GM04503 (cell line): ENCODE measurements at regions not wholly inside any gene's neighbourhood (a gene's known extent, or its start where the extent isn't known, plus 50 kb on each side); places are given as distances from the start of the nearest gene placed in this dataset.
"Not testable (repeated sequence)": the region's sequence is repeated elsewhere in the genome, so short reads cannot be mapped to it uniquely, and the experiment has no call there.

Source experiments
- DNase-seq: peaks from one replicate; pipeline ENCODE4 v3.0.0-alpha.2; 2012; ENCODE audit warnings: low read depth

DNA sequence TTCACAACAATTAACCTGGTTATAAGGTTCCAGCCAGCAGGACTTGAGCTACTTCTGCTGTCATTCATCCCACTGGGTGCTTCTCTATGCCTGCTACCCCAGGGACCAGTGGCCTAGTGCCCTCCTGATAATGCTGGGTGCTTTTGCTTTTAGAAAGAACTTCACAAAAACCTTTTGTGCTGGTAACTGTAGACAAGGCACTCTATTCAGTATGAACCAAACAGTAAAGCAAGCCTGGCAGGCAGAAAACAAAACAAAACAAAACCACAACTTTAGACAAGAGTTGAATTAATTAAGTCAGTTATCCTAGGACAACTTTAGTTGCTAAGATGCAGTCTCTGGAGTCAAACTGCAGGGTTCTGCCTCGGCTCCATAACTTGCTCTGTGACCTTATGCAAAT, 61.9 kb upstream of the ADGRL2 start:
- no peak for DNase-seq

DNA sequence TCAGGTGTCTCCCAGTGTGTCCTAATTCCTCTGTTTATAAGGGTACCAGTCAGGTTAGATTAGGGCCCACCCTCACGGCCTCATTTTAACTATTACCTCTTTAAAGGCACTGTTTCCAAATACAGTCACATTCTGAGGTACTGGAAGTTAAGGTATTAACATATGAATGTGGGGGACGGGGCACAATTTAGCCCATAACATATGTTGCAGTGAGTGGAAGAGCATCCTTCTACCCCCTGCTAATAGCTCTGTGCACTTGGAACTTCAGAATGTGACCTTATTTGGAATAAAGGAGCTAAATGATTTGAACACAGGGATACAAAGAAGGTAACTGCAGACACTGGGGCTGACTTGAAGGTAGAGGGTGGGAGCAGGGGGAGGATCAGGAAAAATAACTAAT, 67.3 kb upstream of the ADGRL2 start:
- no peak for DNase-seq

DNA sequence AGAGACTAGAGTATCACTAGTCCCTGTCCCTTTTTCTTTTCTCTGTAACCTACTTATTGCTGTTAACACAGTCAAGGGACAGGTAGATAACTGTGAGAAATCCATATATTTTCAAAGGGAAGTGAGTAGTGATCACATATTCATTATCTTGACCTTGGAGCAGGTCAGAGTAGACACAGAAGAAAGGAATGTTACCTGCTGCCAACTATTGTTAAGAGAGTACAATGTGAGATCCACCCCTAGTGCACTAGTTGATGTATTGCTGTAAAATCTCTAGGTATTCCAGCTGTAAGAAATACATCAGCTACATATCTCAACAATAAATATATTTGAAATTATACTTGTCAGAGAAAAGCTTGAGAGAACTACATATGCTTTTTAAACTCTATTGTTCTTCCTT, 68.7 kb upstream of the ADGRL2 start:
- DNase-seq, result no peak

DNA sequence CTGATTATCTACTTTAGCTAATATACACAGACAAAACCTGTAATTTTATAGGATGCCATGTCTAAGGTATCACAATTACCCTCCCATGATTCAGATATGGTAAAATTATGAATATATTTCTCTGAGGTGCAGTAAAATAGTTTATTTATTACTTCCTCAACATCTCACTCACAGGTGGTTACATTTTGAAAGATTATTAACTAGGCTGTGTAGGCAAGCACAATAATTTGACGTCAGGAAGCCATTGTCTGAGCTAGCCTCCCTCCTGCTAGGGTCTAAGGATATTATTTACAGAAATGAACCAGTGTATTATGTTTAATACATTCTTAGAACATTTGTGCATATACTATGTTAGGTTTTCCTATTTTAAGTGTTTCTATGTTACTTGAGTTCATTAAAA, 69.9 kb upstream of the ADGRL2 start:
- DNase-seq, result no peak

DNA sequence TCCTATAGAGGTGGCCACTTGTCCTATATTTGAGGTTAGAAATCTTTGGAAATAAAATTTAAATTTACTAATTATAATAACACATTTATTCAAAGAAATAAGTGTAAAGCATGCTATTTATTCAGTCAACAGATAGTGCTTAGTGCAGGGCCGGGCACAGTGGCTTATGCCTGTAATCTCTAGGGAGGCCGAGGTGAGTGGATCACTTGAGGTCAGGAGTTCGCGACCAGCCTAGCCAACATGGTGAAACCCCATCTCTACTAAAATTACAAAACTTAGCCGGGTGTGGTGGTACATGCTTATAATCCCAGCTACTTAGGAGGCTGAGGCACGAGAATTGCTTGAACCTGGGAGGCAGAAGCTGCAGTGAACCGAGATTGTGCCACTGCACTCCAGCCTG, 70.4 kb upstream of the ADGRL2 start:
- DNase-seq, result not testable (repeated sequence)

DNA sequence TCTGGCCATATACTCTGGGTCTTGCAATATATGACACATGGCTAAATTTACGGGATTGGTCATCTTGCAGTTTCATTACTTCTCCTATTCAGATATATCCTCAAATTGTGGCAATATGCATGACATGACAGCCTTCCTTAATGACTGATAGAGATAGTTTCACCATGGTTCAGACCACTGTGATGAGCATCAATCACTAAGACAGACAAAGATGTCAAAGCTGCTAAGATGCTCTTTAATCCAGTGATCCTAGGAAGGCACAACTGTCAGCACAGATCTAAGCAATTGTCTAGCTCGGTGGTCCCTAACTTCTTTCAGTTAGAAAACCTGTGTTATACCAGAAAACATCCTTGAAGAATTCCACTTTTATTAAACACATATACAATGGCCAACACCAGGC, 70.9 kb upstream of the ADGRL2 start:
- no peak for DNase-seq

DNA sequence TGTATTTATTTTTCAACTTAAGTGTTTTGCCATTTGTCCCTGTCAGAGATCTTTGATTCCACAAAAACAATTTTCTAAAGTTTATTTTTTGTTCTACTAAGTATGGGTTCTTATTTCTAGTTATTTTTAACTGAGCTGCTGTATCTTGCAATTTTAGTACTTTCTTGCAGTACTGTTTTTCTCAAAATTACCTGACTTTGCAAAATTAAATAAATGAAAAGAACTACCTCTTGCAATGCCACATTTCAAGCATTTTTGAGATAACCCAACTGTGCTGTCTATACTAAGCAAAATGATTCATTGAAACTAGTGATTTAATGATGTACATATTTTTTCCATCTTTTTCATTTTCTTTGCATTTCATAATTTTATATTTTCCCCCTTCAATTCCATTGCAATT, 71.5 kb upstream of the ADGRL2 start:
- no peak for DNase-seq

DNA sequence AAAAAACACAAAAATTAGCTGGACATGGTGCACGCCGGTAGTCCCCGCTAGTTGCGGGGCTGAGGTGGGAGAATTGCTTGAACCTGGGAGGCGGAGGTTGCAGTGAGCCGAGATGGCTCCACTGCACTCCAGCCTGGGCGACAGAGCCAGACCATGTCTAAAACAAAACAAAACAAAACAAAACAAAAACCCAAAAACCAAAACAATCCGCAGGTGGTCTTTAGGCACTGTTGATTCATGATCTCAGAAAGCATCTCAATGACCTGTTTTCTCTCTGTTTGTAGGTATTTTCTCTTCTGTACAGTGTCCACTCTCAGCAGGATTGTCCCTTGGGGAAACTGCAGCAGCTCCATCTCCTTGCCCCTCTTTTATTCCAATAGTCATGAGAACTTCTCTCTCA, 74.9 kb upstream of the ADGRL2 start:
- DNase-seq, result no peak

DNA sequence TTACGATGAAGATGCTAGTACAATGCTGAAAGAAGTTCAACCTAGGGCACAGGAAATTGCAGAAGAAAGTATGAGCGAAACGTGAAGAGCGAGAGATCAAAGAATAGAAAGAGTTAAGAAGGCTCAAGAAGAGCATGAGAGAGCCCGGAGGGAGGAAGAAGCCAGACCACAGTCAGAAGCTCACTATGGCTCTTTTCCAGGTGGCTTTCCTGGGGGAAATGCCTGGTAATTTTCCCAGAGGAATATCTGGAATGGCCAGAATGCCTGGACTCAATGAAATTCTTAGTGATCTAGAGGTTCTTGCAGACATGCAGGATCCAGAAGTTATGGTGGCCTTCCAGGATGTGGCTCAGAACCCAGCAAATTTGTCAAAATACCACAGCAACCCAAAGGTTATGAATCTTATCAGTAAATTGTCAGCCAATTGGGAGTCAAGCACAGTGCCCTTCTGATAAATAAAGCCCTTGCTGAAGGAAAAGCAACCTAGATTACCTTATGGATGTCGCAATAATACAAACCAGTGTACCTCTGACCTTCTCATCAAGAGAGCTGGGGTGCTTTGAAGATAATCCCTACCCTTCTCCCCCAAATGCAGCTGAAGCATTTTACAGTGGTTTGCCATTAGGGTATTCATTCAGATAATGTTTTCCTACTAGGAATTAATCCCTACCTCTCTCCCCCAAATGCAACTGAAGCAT, 78.0 kb upstream of the ADGRL2 start:
- not testable (repeated sequence) for DNase-seq

DNA sequence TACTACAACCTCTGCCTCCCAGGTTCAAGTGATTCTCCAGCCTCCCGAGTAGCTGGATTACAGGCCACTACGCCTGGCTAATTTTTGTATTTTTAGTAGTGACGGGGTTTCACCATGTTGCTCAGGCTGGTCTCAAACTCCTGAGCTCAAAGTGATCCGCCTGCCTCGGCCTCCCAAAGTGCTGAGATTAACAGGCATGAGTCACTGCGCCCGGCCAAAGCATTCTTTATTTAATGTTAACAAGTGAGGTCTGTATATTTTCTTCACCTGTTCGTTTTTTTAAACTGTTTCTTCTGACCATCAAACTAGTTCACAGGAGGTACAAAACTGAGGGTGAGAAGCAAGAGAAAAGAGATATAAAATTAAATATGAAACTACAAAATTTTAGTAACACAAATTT, 80.5 kb upstream of the ADGRL2 start:
- not testable (repeated sequence) for DNase-seq

DNA sequence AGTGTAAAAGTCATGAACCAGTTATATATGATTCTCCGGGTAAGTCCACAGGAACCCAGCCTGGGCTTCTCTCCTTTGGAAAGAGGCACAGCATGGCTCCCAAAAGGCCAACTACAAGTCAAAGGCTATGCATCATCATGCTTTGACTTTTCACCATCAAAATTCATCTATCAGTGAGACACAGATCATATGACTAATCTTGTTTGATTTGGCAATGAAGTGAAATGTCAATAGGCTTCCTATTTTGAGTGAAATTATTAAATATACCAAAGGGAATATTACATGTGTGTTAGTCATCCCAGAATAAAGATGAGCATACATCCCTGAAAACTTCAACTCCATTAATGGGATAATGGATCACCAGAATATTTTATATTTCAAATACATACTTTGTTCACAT, 83.5 kb upstream of the ADGRL2 start:
- no peak for DNase-seq

DNA sequence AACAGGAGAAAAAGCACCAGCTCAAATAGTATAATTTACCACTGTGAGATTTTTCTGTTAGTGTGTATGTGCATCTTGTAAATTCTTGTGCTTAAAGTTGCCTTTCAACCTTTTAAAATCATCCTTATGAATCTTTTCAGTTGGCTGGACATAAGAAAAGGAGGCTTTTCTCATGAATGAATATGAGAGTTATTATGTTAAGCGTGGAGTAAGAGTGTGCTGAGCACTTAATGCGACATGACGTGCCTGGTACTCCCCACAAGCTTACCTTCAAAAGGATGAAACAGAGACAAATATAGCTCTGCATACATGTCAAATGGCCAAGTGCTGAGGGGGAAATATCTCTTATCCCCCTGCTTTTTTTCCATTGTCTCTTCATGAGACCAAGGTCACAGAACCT, 85.3 kb upstream of the ADGRL2 start:
- no peak for DNase-seq

DNA sequence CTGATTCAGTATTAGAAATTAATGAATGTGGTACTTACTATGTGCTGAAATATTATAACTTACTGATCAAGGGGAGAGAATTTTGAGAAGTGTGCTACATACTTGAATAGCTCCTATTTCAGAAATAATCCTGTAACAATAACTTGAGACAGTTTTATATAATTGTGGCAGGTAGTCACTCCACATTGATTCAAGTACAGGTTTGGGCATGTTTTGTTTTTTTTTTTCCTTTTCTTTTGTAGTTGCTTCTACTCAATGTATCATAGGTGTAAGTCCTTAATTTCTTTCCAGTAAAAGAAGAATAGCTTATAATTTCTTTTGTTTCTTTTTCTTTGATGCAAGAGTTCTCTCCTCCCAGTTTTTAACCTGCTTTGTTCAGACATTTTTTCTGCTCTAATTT, 86.1 kb upstream of the ADGRL2 start:
- DNase-seq, result no peak

DNA sequence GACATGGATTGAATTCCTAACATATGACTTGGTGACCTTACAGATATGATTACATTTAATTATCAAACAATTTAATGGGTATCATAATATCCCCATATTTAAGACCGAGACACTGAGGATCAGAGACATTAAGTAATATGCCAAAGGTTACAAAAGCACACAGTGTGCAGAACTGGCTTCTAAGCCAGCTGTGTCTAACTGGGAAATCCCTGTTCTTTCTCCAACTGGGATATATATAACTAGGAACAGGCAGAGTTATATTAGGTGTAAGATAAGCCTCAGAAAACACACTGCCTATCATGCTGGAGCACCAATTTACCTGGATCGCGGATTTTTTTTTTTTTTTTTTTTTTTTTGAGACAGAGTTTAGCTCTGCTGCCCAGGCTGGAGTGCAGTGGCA, 88.3 kb upstream of the ADGRL2 start:
- DNase-seq, result no peak

DNA sequence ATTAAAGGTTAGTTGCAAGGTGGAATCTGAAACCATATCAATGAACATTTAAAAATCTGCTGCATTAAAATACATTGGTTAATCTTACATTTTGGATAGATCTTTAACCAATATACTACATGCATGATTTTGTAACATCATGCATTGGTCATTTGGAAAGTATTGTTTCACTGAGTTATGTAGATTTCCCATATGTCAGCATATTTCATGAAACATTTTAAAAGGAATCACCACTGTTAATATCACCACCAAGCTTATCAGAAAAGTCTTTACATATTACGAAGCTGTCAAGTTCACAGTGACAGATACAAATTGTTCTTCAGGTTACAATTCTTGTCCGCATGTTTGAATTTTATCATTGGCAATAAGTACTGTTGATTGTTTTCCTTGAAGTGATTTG, 89.9 kb upstream of the ADGRL2 start:
- no peak for DNase-seq

DNA sequence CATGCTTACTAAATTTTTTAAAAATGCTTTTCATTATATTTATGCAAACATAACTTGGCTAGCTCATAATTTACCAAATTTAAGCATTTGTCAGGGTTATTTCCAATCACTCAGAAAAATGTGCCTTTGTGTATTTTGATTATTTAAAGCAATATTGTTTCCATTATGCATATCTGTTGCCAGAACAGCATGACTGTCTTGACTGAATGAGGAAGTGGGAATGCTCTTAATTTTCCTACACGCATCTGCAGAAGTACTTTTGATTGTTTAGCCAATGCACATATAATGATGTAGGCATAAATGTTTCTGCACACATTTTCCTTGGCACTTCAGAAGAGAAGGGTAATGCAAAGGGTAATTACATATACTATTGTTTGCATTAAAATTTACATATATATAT, 92.5 kb upstream of the ADGRL2 start:
- DNase-seq, result no peak

DNA sequence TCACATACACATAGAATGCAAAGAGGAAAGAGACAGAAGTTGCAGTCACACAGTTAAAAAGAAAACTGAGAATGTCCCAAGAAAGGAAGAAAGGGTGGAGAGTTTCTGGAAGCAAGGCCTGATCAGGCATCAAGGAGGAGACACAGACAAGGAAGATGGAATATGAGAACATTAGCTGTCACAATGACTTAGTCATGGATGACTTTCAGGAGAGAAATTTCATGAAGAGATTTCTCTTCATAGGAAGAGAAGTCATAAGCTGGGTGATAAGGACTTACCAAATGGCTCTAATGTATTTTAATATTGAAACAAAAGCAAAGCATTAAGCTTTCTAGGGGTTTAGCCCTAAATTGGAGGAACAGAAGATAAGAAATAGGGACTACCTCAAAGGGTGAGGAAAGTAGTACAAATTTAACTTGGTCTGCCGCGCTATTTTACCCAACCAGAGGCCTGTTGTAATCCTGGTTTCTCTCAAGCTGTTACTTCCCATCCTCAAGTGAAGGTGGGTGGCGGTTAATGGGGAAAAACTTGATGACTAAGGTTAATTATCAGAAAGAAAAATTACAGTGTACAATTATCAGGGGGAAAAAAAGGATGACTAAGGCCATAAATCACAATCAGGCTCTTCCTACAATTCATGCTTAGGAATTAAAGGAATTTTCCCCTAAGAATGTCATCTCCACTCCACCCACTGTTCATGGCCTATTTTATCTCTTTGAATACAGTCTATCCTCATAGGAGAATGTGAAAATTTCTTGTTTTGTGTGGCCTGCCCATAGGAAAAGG, 93.9 kb upstream of the ADGRL2 start:
- DNase-seq, result peak; percentile 59

DNA sequence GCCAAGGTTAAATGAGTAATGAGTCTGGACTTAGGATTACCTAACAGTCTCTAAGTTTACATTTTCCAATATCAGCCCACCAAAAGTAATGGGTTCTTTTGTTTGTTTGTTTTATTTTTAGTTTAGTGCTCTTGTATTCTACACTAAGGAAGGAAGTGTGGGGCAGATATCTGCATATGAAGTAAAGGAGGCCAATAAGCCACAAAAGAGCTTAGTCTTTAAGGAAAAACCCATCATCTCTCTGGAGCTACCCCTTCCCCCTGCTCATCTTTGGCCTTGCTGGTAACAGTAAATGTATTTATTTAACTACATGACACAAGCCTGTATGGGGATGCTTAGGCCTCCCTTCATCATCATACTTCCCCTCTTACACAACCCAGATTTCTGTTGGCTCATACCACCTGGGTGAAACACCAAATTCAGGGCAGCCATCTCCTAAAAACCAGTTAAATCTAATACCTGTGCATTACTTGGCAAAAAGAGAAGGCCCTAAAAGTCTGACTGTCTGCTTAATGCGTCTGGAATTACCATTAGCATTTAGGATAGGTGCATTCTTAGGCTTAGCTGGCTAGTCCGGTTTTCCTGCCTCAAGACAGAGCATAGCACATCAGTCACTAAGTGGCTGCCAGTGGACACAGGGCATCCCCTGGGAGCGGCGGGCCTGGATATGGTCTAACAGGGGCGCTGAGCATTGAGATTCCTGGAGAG, 96.8 kb upstream of the ADGRL2 start:
- DNase-seq, result no peak

DNA sequence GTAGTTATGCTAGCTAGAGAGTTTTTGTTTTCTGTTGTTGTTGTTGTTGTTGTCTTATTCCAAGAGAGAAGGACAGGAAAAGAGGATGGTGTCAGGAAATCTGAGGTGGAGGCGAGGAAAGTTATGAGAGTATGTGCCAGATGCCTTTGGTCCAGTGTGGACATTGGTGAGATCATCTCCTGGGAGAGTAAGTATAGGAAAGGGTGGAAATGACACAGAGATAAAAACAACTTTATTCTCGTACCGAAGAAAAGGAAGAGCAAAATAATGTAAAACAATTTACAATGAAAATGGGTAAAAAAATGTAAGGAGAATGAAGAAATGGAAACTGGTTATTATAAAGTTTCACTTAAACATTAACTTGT, 97.4 kb upstream of the ADGRL2 start:
- peak; percentile 38 for DNase-seq

DNA sequence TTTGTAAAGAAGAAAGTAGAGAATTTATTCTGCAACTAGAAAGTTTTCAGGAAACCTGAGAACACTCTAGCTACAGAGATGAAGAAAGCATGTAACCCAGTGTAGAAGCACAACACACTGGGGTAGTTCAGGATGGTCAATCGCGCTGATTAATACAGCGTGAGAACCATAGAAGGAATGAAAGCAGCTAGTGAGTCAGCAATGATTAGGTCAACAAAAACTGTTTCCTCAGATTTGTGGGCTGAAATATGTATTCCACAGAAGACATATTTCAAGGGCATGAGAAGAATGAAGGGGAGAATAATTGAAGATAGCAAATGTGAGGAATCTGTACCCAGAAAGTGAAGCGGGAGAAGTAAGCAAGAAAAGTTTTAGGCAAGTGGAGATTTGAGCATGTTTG, 97.8 kb upstream of the ADGRL2 start:
- DNase-seq, result peak; percentile 80

DNA sequence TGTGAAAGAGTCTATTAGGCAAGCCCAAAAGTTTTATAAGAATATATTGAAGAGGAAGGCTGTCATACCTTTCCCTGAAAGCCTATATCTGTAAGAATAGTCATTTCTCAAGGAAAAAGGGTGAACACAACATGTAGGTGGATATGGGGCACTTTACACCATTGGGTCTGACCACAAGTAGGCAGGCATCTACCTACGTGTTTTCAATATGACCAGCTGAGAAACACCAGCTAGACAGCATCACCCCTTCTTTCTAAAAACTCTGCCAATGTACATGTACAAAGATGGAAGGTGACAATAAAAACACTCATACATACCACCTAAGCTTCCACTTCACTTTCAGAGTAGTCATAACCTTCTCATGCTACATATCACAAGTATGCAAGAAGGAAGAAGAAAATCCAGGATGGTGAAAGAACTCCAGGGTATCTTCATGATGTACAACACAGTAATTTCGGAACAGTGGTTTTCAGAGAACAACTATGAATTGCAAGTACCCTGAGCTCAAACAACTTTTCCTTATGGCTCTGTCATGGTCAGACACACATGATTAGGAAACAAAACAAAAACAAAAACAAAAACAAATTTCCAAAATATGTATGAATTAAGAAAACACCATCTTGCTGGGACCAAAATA, 98.5 kb upstream of the ADGRL2 start:
- DNase-seq, result no peak

DNA sequence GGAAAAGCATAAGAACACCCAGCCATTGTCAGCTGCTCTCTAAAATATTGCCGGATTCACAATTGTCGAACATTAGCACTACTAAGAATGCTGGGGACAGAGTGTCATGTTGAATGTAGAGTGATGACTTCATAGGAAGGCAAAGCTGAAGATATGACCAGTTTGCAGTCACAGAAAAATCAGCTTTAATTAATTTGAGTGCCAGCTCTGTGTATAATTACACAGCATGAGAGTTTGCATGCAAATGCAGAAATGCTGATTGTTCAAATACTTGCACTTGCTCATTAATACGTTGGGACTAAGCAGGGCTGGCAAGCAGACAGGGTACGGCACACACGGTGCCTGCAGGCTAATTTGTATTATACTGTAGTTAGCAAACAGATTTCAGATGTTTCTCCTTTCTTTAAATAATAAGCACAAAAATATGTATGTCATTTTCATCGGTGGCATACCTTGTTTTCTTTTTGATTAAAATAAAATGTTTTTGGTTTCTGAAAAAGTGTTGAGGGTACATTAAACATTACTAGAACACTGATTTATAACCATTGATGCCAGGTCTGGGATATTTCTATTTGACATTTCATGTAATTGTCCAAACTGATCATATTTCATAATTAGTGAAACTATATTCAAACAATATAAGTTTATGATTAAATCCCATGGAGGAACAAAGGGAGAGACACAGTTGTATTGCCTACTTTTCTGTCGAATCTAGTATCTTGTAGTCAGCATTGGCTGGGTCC, 99.8 kb upstream of the ADGRL2 start:
- no peak for DNase-seq
